GM19324 (cell line): ENCODE measurements at regions not wholly inside any gene's neighbourhood (a gene's known extent, or its start where the extent isn't known, plus 50 kb on each side); places are given as distances from the start of the nearest gene placed in this dataset.
"Not testable (repeated sequence)": the region's sequence is repeated elsewhere in the genome, so short reads cannot be mapped to it uniquely, and the experiment has no call there.

ENCODE experiments used
- ATAC-seq: cut with Tn5 transposase; IDR thresholded peaks from one replicate; pipeline ENCODE4 v1.9.1; 2021; ENCODE audit warnings: mild to moderate bottlenecking, moderate library complexity; ENCODE audit not compliant: unreplicated experiment, low FRiP score

DNA sequence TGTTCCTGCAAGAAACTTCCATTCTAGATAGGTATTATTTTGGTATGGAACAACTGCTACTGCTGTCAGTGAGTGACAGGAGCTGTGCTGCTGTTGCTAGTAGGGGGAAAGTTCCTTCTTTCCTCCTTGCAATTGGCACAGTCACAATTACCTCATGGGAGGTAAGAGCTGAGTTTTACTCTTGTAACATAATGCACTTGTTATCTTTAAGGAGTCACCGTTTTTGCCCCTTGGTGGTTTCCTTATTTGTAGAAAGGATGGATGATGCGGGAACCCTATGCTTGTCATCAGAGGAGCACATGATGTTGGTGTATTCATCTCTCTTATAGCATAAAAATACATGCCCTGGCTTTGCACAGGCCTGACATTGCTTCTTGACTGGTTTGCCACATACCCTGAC lies 234.7 kb upstream of the NPY start:
- ATAC-seq, result no peak

DNA sequence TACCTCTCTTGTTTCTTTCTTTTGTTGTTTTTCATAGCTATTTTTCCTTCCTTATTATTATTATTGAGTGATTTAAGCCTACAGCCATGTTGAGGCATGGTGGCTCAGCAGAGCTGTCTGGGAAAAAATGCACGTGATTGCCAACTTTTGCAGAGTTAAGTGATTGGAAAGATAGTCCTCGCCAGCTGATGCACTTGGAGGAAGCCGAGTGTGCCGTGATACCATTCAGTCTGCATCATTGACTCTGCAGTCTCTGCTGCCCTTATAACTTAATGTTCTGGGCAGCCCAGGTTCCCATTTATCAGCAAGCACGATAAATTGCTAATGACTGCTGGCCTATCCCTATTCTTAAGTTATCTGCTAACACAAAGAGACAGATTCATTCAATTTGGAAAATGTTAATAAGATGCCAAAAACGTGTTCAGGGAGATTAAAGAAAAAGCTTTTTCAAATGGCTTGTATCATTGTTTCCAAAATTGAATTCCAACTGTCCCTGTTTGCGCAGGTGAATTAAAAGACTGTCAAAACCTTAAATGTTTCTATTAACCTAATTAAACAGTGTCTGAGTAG lies 232.9 kb upstream of the NPY start:
- no peak for ATAC-seq

DNA sequence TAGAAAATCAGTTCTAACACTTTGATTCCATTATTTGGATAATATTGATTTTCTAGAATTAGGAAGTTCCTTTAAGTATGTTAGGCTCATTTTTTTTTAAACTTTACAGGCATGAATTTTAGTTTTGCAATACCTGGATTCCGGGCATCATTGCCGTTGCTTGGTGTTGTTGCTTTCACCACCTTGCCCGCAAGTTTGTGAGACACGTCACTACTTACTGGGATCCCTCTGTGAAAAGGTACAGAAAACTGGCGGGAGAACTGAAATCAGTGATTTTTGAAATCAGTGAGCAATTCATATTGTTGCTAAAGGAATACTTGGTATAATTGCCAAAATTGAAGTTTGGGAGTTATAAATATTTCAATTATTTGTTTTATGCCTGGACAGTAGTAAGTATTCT lies 232.3 kb upstream of the NPY start:
- no peak for ATAC-seq

DNA sequence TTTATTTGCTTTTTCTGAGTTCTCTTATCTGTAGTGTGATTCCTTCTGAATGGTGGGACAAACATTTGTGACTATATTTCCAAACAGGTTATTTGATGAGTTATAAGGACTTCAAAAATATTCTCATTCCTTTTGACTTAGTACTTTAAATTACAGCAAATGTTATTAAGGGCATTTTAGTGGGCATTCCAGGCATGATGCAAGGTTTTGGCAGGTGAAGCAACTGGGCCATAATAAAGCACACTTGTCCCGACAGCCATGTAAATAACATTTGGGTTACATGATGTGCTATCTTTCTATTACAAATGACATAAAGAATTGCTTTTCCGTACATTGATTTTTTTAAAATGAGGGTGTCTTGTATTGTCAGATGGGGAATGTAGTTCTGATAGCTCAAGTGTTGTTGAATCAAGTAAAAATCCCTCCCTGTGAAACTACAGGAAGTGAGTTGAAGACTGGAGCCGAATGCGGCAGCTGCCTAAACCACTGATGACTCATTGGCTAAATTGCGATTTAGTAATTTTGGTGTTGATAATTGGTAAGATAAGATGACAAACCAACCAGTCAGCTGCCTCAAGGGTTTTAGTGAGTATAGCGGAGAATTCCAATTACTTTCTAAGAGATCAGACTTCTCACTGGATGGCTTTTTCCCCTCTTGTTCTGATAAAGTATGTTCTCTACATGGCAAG lies 231.3 kb upstream of the NPY start:
- ATAC-seq, result no peak

DNA sequence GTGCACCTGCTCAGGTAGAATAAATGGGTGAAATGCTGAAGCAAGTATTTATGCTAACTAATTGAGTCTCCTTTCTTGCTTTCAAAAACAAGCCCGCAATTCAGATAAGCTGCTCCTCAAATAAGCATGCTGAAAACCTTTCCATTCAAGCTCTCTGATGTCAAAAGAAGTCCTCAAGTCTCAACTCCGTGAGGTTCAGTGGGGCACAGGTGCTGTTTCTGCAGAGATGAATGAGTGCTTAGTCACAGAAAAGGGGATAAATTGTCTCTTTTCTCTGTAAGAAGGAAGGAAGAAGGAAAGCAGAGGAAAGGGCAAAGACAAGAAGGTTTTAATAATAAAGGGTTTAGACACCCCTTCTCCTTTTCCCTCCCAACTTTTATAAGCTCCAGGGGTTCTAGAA lies 229.8 kb upstream of the NPY start:
- ATAC-seq, result no peak

DNA sequence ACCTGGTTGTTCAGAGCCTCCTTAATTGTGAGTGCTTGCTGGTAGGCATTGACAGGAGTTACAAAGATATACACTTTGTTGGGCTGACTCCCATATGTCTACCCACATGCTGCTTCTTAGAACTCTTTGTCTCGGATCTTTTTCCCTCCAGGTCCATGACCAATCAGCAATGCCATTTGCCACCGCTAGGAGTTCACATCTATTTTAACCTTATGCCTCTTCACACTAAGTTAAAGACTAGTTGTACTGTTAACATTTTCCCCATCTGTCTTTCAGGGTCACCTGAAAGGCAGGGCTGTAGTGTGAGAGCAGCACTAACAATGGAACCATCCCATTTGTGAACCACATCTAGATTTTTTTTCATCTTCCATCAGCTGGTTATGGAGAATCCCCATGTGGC lies 226.7 kb upstream of the NPY start:
- no peak for ATAC-seq

DNA sequence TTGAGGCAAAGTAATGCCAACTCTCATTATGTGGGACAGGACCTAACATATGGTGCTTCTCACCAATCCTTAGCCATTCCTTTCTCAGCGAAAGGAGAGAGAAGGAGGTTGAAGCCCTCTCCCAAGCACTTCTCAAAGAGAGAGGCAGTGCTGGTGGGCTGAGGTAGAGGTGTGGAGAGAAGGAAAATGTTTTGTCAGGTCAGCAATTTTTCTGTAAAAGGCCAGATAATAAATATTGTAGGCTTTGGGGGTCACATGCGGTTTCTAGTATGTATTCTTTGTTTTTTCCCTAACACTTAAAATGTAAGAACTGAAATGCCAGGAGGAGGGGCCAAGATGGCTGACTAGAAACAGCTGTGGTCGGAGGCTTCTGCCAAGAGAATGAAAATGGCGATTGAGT lies 225.0 kb upstream of the NPY start:
- no peak for ATAC-seq

DNA sequence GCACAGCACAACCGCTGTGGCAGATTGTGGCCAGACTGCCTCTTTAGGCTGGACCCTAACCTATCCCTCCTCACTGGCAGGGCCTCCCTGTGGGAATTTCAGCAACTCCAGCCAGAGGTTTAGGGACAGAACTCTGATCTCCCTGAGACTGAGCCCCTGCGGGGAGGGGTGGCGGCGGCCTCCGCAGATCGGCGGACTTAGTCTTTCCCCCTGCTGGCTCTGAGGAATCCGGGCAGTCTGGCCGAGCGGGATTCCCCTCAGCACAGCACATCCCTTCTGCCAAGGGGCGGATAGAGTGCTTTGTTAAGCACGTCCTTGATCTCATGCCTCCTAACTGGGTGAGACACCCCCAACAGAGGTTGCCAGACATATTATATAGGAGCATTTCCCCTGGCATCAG lies 224.2 kb upstream of the NPY start:
- ATAC-seq, result no peak

DNA sequence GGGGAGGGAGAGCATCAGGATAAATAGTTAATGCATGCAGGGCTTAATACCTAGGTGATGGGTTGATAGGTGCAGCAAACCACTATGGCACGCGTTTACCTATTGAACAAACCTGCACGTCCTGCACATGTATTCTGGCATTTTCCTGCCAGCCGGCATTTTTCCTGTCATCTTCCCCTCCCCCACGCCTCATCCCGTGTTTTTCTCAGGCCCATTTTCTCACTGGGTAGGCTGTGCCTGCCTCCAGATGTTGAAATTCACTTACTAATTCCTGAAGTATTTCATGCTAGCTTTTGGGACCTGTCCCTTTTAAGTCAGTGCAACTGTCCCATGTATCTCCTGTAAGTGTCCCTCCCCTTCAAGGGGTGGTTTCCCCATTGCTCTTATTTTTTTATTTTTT lies 220.3 kb upstream of the NPY start:
- no peak for ATAC-seq

DNA sequence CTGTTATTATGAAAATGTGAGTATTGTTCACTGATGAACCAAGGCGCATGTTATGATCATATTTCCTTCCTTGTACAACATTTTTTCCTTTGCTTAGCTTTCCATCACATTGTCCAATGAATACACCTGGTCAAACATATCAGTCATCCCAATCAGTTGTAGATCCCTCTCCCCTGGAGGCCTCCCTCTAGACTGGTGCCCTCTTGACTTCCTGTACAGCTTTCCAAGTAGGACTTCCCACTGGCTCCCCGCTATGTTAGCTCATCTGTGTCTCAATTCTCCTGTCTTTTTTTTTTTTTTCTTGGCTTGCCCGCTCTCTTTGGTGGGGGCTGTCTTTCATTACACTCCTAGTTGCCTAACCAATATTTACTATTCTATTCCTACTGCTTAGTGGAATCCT lies 214.2 kb upstream of the NPY start:
- no peak for ATAC-seq

DNA sequence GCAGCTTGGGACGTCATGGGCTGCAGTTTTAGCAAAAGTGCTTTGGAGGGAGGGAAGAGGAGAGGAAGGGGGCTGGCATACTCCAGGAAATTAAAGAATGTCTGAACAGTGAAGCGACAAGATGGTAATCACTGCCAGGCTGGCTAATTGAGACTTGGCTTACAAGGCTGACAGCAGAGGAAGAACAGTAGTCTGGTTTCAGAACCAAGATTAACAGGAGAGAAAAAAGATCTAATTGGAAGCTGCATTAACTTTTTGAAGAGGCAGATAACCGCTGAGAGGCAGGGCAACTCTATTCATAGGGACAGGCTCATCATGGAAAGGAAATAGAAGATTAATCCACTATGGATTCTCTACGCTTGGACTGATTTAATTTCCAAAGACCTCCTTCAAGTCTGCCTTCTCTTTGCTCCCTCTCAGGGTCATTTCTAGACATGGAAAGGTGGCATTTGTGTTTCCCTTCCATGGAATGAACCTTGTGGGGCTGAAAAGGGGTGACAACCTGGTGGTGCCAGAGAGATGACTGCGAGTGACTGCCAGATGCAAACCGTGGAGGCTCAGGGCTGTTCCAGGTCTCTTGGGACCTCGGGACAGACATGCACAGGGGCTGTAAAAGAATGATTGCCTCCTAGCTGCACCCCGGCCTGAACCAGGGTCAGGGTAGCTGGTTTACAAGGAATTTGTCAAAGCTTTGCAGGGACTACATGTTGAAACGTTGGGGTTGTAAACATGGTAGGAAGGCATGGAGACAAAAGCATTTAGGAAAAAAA lies 210.2 kb upstream of the NPY start:
- ATAC-seq, result no peak

DNA sequence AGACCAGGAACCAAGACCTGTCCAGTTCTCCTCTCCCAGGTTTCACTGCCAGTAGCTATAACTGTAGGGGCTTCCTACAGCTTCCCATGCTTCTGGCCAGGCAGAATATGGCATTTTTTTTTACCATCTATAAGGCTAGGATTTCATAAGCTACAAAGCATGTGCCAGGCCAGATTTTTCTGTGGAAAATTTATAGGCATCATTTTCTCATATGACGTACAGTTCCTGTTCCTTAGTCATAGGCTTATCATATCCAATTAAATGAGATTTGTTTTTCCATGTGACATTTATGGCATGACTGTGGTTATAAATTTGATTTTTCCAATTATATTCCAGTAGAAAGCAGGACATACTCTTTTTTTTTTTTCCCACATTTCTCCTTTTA lies 208.6 kb upstream of the NPY start:
- ATAC-seq, result no peak

DNA sequence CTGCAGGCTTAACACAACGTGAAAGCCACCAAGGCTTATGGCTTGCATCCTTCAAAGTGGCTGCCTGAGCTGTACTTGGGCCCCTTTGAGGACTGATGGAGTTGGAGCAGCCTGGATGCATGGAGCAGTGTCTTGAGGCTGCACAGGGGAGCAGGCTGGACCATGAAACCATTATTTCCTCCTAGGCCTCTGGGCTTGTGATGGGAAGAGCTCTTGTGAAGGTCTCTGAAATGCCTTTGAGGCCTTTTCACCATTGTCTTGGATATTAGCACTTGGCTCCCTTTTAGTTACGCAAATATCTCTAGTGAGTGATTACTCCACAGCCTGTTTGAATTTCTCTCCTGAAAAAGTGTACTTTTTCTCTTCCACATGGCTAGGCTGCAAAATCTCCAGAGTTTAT lies 201.2 kb upstream of the NPY start:
- no peak for ATAC-seq

DNA sequence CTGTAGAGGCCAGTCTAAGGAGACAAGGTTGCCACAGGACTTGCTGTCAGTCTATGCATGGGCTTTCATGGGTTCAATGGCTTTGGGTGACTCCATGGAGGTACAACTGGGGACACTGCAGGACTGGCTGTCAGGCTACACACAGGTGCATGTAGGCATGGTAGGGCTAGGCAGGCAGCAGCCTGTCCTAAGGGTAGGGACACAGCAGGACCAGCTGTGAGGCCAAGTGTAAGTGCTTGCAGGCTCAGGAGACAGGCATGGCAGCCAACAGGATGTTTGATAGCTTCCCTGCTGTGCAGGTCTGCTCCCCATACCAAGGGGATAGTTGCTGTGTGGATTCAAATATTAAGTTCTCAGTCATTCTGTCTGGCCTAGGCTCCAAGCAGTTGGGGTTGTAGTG lies 181.0 kb upstream of the NPY start:
- ATAC-seq, result no peak

DNA sequence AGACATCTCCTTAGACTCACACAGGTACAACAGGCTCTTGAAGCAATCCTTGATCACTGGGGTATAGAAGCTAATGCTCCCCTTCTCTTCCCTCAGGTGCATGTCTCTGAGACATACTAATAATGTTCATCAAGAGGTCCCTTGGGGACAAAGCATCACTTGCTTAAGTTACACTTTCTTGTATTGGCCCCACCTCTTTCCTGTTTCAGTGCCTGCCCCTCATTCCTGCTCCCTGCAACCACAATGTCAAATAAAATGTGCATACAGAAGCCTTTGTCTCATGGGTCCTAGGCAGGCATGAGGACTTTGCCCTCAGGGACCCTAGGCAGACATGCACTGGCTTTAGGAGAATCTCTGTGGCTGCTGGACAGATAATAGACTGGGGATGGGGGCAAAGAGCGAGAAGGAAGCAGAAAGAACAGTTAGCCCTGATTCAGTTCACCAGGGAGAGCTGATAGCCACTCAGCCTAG lies 175.0 kb upstream of the NPY start:
- ATAC-seq, result no peak

DNA sequence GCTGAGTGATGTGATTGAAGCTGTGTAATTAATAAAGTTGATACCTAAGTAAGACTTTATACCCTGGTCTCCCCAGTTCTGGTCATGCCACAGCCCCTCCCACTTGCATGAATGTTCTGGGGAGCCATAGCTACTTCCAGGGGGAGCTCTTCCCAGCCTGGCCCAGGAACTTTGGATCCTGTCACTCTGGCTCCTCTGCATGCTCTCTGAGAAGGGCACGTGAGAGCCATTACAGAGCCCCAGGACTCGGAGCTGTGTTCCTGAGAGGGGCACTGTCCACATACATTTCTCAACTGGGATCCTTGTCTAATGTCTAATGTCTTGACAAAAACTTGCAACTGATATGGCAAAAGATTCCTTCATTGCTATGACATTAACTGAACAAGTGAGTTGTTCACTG lies 173.9 kb upstream of the NPY start:
- ATAC-seq, result no peak

DNA sequence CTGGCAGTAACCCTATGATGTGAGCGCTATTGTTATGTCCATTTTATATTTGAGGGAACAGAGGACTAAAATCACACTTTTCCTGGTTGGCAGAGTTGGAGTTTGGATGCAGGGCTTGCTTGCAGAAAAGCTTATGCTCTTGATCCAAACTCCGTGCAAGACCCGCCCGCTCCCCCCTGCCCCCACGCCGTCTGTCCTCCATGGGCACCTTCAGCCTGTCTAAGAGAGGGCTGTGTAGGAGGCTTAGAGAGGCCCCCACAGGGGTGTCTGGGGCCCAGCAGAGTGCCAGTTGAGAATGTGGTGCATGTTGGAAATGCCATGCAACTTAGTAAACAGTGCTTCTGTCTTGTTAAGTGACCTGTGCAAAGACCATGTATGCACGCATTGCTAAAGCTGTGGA lies 170.5 kb upstream of the NPY start:
- ATAC-seq, result no peak

DNA sequence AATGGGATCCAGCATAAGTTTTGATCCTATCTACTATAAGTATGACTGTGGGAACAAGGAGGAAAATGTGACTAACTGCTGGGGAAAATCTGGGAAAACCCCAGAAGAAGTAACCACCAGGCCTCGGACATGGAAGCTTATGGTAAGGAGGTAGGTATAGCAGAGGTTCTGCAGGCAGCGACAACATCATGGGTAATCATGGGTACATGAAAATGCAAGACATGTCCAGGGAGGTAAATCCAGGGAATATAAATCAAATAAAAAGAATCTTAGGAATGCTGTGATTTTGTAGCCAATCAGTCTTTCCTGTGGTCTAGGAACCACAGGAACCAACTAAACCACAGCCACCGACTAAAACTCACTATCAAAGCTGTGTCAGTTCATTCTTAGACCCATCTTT lies 168.3 kb upstream of the NPY start:
- ATAC-seq, result no peak

DNA sequence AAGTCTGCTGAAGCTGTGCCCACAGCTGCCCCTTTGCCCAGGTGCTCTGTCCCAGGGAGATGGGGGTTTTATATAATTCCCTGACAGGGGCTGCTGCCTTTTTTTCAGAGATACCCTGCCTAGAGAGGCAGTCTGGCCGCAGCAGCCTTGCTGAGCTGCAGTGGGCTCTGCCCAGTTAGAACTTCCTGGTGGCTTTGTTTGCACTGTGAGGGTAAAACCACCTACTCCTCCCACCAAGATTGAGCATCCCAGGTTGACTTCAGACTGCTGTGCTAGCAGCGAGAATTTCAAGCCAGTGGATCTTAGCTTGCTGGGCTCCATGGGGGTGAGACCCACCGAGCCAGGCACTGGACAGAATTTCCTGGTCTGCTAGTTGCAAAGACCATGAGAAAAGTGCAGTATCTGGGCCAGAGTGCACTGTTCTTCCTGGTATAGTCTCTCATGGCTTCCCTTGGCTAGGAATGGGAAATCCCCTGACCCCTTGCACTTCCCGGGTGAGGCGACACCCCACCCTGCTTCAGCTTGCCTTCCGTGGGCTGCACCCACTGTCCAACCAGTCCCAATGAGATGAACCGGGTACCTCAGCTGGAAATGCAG lies 166.0 kb upstream of the NPY start:
- ATAC-seq, result not testable (repeated sequence)

DNA sequence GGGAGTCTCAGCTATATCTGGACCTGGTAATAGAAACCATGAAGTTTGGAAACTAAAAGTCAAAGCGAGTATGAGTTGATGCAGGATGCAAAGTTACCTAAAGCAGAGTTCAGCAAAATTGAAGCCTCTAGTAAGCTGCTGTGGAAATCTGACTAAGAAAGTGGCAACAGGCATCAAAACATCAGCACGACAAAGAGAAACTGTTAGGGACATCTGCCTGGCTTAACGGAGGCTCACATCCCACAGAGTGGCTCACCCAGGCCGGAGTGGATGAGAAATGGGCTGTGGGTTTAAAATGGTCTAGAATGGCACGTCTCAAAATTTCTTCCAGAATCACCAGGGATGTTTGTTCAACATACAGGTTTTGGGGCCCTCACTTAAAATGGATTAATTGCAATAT lies 164.1 kb upstream of the NPY start:
- ATAC-seq, result no peak

DNA sequence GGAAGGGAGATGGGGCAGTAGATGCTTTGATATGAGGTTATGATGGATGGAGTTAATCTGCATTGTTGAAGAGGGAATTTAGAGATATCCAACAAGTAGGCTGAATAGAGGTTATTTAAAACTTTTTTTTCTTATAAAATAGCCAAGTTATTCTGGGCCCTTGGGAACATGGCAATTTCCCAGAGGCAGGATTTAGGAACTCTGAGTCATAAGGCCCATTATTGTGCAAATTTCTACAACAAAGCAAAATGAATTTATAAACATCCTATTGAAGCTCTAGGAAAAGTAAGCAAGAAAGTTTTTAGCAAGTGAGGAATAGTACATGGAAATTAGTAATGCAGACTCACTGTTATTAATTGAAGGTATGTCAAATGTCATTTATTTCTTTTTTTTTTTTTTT lies 160.9 kb upstream of the NPY start:
- no peak for ATAC-seq

DNA sequence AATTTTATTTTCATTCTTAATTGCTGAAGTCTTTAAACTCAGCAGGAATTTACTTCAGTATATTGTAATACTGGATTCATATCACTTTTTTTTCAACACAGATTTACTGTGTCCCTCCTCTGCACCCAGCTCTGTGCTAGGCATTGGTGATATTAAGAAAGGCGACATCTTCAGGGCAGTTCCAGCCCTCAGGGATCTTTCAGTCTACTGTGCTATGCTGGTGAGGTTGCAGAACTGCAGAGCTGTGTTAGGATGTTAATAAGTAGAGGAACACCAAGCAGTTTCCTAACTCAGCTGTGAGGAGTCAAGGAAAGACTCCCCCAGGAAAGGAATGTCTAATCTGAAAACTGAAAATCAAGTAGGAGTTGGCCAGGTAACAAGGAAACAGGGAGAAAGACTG lies 158.2 kb upstream of the NPY start:
- ATAC-seq, result no peak
